ENCODE measurements at regions not wholly inside any gene's neighbourhood (a gene's known extent, or its start where the extent isn't known, plus 50 kb on each side); places are given as distances from the start of the nearest gene placed in this dataset.

- no peak for DNase-seq (ENCODE audit: low spot score)
Measured at GRCh38 chr7:68640103-68640502, 958.2 kb upstream of the AUTS2 start.

- no peak for DNase-seq (ENCODE audit: low spot score)
Measured at GRCh38 chr7:68642727-68643126, 955.5 kb upstream of the AUTS2 start.

- DNase-seq (ENCODE audit: low spot score): no peak
Measured at GRCh38 chr7:68663392-68663791, 934.9 kb upstream of the AUTS2 start.

- DNase-seq (ENCODE audit: low spot score): no peak
Measured at GRCh38 chr7:68671046-68671445, 927.2 kb upstream of the AUTS2 start.

- DNase-seq (ENCODE audit: low spot score): no peak
Measured at GRCh38 chr7:68671671-68672070, 926.6 kb upstream of the AUTS2 start.

GRCh38 chr7:68674826-68675225, 923.4 kb upstream of the AUTS2 start:
- no peak for DNase-seq (ENCODE audit: low spot score)

GRCh38 chr7:68676813-68677535, 921.3 kb upstream of the AUTS2 start:
- DNase-seq (ENCODE audit: low spot score): no peak

- no peak for DNase-seq (ENCODE audit: low spot score)
Measured at GRCh38 chr7:68678196-68678595, 920.1 kb upstream of the AUTS2 start.

- no peak for DNase-seq (ENCODE audit: low spot score)
Measured at GRCh38 chr7:68679459-68680234, 918.6 kb upstream of the AUTS2 start.

GRCh38 chr7:68680235-68680872, 917.9 kb upstream of the AUTS2 start:
- DNase-seq (ENCODE audit: low spot score): no peak

- no peak for DNase-seq (ENCODE audit: low spot score)
Measured at GRCh38 chr7:68682910-68683309, 915.4 kb upstream of the AUTS2 start.

- DNase-seq (ENCODE audit: low spot score): no peak
Measured at GRCh38 chr7:68684246-68684839, 913.9 kb upstream of the AUTS2 start.

GRCh38 chr7:68684996-68685395, 913.3 kb upstream of the AUTS2 start:
- DNase-seq (ENCODE audit: low spot score): no peak

- no peak for DNase-seq (ENCODE audit: low spot score)
Measured at GRCh38 chr7:68688416-68689086, 909.7 kb upstream of the AUTS2 start.

GRCh38 chr7:68689087-68689433, 909.2 kb upstream of the AUTS2 start:
- DNase-seq (ENCODE audit: low spot score): no peak

- no peak for DNase-seq (ENCODE audit: low spot score)
Measured at GRCh38 chr7:68691261-68692216, 906.7 kb upstream of the AUTS2 start.

- DNase-seq (ENCODE audit: low spot score): no peak
Measured at GRCh38 chr7:68692511-68692910, 905.8 kb upstream of the AUTS2 start.

GRCh38 chr7:68694656-68695055, 903.6 kb upstream of the AUTS2 start:
- no peak for DNase-seq (ENCODE audit: low spot score)

GRCh38 chr7:68697796-68698280, 900.4 kb upstream of the AUTS2 start:
- DNase-seq (ENCODE audit: low spot score): no peak

- DNase-seq (ENCODE audit: low spot score): no peak
Measured at GRCh38 chr7:68699090-68699711, 899.1 kb upstream of the AUTS2 start.

All from left forelimb (tissue), 1 donor.